AG09309 (cell line): ENCODE measurements at regions not wholly inside any gene's neighbourhood (a gene's known extent, or its start where the extent isn't known, plus 50 kb on each side); places are given as distances from the start of the nearest gene placed in this dataset.

Source experiments
- DNase-seq: peaks from one replicate; pipeline ENCODE4 v3.0.0-alpha.2; 2010; ENCODE audit warnings: low read depth
- H3K4me3 ChIP-seq: 2 replicates; pipeline ENCODE4 v1.5.1; 2011; ENCODE audit warnings: mild to moderate bottlenecking, low read depth, low read length, moderate library complexity; ENCODE audit not compliant: control insufficient read depth
- TF ChIP-seq, protein P1 (sequence below): IDR thresholded peaks from 2 replicates; pipeline ENCODE4 v1.5.1; 2011; ENCODE audit warnings: mild to moderate bottlenecking, low read depth, low read length, inconsistent platforms; ENCODE audit not compliant: insufficient read depth, control insufficient read depth; ENCODE audit errors: missing control alignments

DNA sequence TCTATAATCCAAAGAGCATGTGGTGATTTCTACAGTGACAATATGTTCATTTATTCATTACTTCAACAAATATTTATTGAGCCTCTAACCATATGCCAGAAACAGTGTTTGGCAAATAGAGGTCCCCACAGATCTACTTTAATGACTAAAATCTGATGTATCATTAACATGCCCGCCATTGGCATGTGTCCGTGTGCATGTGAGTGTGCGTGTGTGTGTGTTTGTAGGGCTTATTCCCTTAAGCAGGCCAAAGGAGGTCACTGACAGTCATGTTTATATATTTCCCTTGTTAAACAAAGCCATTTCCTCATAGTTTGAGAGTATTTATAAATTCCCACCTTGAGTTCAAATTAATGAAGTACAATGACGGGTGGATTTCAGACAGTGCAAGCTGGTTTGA lies 174.4 kb upstream of the IRX6 start:
- no peak overlapping the region for H3K4me3 ChIP-seq
- TF ChIP-seq, protein P1, sequence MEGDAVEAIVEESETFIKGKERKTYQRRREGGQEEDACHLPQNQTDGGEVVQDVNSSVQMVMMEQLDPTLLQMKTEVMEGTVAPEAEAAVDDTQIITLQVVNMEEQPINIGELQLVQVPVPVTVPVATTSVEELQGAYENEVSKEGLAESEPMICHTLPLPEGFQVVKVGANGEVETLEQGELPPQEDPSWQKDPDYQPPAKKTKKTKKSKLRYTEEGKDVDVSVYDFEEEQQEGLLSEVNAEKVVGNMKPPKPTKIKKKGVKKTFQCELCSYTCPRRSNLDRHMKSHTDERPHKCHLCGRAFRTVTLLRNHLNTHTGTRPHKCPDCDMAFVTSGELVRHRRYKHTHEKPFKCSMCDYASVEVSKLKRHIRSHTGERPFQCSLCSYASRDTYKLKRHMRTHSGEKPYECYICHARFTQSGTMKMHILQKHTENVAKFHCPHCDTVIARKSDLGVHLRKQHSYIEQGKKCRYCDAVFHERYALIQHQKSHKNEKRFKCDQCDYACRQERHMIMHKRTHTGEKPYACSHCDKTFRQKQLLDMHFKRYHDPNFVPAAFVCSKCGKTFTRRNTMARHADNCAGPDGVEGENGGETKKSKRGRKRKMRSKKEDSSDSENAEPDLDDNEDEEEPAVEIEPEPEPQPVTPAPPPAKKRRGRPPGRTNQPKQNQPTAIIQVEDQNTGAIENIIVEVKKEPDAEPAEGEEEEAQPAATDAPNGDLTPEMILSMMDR: no peak
- no peak for DNase-seq

DNA sequence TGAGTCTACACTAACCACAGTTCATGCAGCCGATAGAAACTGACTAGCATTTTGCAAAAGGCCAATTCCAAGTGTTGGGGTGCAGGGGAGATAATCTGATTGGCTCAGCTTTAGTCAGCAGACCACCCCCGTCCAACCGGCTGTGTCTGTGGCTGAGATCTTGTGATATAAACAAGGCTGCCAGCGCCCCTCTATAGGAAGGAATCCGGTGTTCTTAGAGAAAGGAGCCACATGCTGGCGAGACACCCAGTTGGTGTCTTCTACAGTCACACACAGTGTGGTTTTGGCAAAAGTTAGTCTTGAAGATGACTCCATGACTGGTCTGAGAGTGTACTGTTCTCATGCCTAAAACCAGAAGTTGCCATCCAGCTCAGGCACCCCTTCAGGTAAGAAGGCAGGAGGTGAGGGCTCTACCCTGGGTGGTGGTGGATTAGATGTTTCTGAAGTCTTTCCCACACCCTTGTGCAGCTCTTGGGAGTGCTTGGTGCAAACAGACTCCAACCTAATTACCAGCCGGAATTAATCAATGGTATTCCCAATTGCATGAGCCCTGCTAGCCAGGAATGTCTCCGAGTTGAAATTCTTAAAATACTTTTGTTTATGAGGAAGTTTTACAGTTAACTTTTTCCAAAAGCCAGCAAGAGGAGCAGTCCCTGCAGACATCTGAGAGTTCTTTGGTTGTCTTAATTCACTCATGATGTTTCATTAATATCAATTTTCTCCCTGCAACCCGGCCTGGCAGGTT lies 172.3 kb upstream of the IRX6 start:
- no peak overlapping the region for H3K4me3 ChIP-seq
- TF ChIP-seq, protein P1: no peak
- no peak for DNase-seq

DNA sequence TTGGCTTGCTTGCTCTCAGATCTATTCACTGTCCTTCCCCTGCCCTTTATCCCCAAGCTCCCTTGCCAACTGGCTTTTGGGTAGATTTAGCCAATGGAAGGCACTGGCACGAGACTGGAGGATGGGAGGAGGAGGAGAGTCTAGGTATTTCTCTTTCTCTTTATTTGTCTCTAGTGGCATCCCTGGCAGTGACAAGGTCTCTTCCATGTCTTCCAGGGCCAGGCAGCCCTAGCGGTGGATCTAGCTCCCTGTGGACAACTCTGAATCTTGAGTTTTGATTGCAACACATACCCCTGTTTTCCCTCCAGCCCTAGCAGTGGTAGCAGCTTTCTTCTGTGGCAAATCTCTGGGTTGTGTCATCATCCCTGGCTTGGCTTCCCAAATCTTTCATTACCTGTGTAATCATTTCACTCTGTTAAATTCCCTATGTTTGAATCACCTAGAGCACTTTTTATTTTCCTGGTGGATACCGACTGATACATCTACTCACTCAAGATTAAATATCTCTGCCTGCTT lies 171.1 kb upstream of the IRX6 start:
- H3K4me3 ChIP-seq: no peak overlapping the region
- DNase-seq: no peak
- TF ChIP-seq, protein P1: no peak

DNA sequence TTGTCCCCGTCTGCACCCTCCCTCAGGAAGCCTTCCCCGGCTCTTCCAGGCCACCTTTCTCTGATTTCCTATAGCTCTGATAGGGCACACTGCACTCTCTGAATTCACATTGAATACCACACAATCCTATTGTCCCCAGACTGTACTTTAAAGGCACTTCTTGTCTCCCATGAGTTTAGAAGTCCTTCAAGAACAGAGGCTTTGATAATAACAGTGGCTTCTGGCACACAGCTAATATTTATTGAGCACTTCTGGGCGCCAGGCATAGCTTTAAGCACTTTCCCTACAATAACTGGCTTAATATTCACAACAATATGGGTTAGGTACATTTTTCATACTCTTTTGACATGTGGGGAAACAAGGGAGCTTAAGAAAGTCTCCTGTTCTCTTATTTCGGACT lies 169.7 kb upstream of the IRX6 start:
- H3K4me3 ChIP-seq: no peak overlapping the region
- TF ChIP-seq, protein P1: no peak
- DNase-seq: no peak

DNA sequence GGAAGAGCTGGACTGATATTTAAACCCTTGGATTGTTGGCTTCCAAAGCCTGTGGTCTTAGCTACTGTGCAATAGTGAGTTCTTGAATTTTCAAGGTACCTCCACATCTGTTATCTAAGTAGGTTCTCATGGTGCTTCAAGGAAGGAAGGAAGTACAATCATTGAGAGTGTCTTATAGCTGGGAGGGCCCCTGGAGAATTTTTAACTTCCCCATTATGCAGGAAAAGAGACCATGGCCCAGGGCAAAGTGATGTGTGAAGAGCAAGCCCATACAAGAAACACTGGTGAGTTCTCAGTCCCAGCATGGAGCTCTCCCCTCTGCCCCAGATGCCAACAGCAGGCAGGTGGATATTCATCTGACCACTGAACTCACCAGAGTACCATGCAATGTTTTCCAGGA lies 169.0 kb upstream of the IRX6 start:
- TF ChIP-seq, protein P1: no peak
- DNase-seq: no peak
- H3K4me3 ChIP-seq: no peak overlapping the region

DNA sequence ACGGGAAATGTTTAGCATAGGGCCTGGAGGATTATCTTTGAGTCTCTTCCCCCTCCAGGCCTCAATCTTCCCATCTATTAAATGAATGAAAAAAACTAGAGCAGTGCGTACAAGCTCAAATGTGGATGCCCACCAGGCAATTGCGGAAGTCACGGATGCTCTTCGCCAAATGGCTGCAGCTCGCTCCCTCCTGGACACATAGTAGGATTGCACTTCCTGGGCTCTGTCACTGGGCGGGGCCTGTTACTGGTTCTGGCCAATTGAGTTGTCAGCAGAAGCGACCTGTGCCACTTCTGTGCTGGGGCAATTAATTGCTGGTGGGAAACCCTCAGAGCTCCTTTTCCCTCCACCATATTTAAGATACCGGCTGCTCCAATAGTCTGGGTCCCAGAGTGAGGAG lies 168.2 kb upstream of the IRX6 start:
- no peak overlapping the region for H3K4me3 ChIP-seq
- TF ChIP-seq, protein P1: no peak
- no peak for DNase-seq
